Activated CD4-positive, alpha-beta memory T cell treated with anti-CD3 and anti-CD28 coated beads for 36 hours (primary cell): ENCODE measurements at regions not wholly inside any gene's neighbourhood (a gene's known extent, or its start where the extent isn't known, plus 50 kb on each side); places are given as distances from the start of the nearest gene placed in this dataset.

Experiments
- CTCF ChIA-PET: fragments of 350-600 bp; sonication (Branson Sonifier 250); formaldehyde crosslinking; loops from one replicate; lab custom pipeline; 2021; ENCODE audit warnings: antibody characterized with exemption, inconsistent platforms; lab: Charles Lee
- POLR2A ChIA-PET: fragments of 350-600 bp; sonication (Branson Sonifier 250); formaldehyde crosslinking; loops from one replicate; lab custom pipeline; 2021; ENCODE audit warnings: antibody characterized with exemption; lab: Charles Lee
- DNase-seq: peaks from one replicate; pipeline ENCODE4 v3.0.0-alpha.2; 2020
- H3K27ac Mint-ChIP-seq: one replicate; pipeline ENCODE4 v1.8.0; 2021; ENCODE audit warnings: mixed read lengths
- H3K27me3 Mint-ChIP-seq: one replicate; pipeline ENCODE4 v1.8.0; 2021; ENCODE audit warnings: mixed read lengths
- H3K36me3 Mint-ChIP-seq: one replicate; pipeline ENCODE4 v1.8.0; 2021; ENCODE audit warnings: mixed read lengths
- H3K4me1 Mint-ChIP-seq: one replicate; pipeline ENCODE4 v1.8.0; 2021; ENCODE audit warnings: low read depth, mixed read lengths
- H3K4me3 Mint-ChIP-seq: one replicate; pipeline ENCODE4 v1.8.0; 2021; ENCODE audit warnings: mild to moderate bottlenecking, mixed read lengths
- H3K9me3 Mint-ChIP-seq: one replicate; pipeline ENCODE4 v1.8.0; 2021; ENCODE audit warnings: mixed read lengths
- intact Hi-C: fragments of 100-400 bp; cut with micrococcal nuclease; formaldehyde crosslinking; loops from one replicate; pipeline ENCODE4 v1.15.1; 2023

- intact Hi-C loops, result no loop called here
- no peak for DNase-seq
- Mint-ChIP-seq H3K4me3 (no peak overlapping the region), H3K36me3 (no peaks in the 10 kb centered on the region), H3K27ac (no peak overlapping the region), H3K27me3 (peaks cover 10% of the 10 kb centered on the region), H3K4me1 (no peaks in the 10 kb centered on the region), H3K9me3 (no peaks in the 10 kb centered on the region)
- POLR2A ChIA-PET, result no interaction called here
- CTCF ChIA-PET, result no interaction called here
These were observed 105.1 kb downstream of the RDH14 start for GRCh38 chr2:18455236-18455862.

DNA sequence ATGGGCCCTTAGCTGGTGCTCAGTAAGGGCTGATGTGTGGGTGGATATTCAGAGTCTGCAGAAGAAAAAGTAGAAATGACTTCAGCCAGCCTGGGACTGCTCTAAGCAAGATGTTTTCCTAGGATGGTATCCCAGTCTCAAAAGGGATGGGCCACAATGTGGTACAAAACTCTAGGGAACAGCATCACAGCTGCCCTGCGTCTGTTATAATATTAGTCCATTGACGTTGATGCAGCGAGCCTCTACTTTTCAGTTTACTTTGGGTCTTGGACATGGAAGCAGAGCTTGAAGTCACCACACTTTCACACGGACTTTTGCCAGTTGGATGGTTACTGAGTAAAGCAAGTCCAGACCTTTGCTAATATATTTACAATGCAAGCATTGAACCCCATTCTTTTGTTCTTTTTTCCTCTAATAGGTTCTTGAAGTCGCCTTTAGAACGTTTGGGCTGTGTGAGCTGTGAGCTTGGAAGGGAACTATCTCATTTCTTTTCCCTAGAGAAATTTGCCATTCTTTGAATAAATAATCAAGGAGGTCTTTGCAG, 105.7 kb downstream of the RDH14 start:
- DNase-seq, result no peak
- Mint-ChIP-seq H3K9me3 (no peaks in the 10 kb centered on the region), H3K27ac (no peak overlapping the region), H3K36me3 (no peaks in the 10 kb centered on the region), H3K4me1 (no peaks in the 10 kb centered on the region), H3K4me3 (no peak overlapping the region), H3K27me3 (peaks cover 10% of the 10 kb centered on the region)
- ChIA-PET CTCF (no interaction called here), POLR2A (no interaction called here)
- intact Hi-C loops, result no loop called here

GRCh38 chr2:18446715-18447114, 113.7 kb downstream of the RDH14 start:
- ChIA-PET CTCF (no interaction called here), POLR2A (no interaction called here)
- H3K27ac Mint-ChIP-seq, result no peak overlapping the region
- no peaks in the 10 kb centered on the region for H3K36me3 Mint-ChIP-seq
- intact Hi-C loops, result no loop called here
- DNase-seq, result no peak
- no peak overlapping the region for H3K4me3 Mint-ChIP-seq
- H3K4me1 Mint-ChIP-seq, result no peaks in the 10 kb centered on the region
- no peaks in the 10 kb centered on the region for H3K9me3 Mint-ChIP-seq
- H3K27me3 Mint-ChIP-seq, result peaks cover 9% of the 10 kb centered on the region

GRCh38 chr2:18445433-18446320, 114.8 kb downstream of the RDH14 start:
- H3K9me3 Mint-ChIP-seq, result no peaks in the 10 kb centered on the region
- POLR2A ChIA-PET, result no interaction called here

GRCh38 chr2:18444806-18445205, 115.6 kb downstream of the RDH14 start:
- ChIA-PET CTCF (interaction anchor here (0.5 kb wide), 1 partner anchor 1628 kb away, joined by 3 read pairs; no protein-coding TSS in a partner anchor), POLR2A (no interaction called here)
- Mint-ChIP-seq H3K9me3 (no peaks in the 10 kb centered on the region), H3K36me3 (no peaks in the 10 kb centered on the region), H3K27me3 (peaks cover 8% of the 10 kb centered on the region), H3K4me1 (no peaks in the 10 kb centered on the region), H3K4me3 (no peak overlapping the region), H3K27ac (no peak overlapping the region)
- DNase-seq, result no peak
- intact Hi-C loops, result no loop called here

More at GRCh38 chr2:18445433-18446320, 114.8 kb downstream of the RDH14 start:
- CTCF ChIA-PET, result no interaction called here
- Mint-ChIP-seq H3K27me3 (peaks cover 9% of the 10 kb centered on the region), H3K4me1 (no peaks in the 10 kb centered on the region), H3K4me3 (no peak overlapping the region), H3K36me3 (no peaks in the 10 kb centered on the region), H3K27ac (no peak overlapping the region)
- no peak for DNase-seq
- intact Hi-C loops, result no loop called here

DNA sequence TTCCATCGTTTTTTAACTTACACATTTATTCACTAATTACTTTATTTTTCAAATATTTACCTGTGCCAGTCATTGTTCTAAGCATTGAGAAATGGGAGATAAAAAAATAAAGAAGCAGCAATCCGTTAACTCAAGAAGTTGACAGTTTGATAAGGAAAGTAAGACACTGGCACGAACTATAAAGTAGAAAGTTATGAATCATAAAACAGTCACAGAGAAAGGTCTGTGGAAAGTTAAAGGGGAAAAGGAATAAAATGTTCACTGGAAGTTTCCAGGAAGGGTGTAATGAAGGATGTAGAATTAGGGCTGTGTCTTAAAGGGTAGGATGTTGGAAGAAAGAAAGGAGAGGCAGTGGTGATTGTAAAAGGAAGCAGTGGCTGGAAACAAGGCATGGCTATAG, 118.9 kb downstream of the RDH14 start:
- Mint-ChIP-seq H3K27me3 (peaks cover 8% of the 10 kb centered on the region), H3K36me3 (no peaks in the 10 kb centered on the region), H3K27ac (no peak overlapping the region), H3K9me3 (no peaks in the 10 kb centered on the region), H3K4me3 (no peak overlapping the region), H3K4me1 (no peaks in the 10 kb centered on the region)
- ChIA-PET CTCF (no interaction called here), POLR2A (no interaction called here)
- intact Hi-C loops, result no loop called here
- no peak for DNase-seq

- intact Hi-C loops, result no loop called here
- no peak for DNase-seq
- H3K27ac Mint-ChIP-seq, result no peak overlapping the region
- H3K4me3 Mint-ChIP-seq, result no peak overlapping the region
- POLR2A ChIA-PET, result no interaction called here
- H3K36me3 Mint-ChIP-seq, result no peaks in the 10 kb centered on the region
- H3K27me3 Mint-ChIP-seq, result peaks cover 8% of the 10 kb centered on the region
- no peaks in the 10 kb centered on the region for H3K9me3 Mint-ChIP-seq
- H3K4me1 Mint-ChIP-seq, result no peaks in the 10 kb centered on the region
- CTCF ChIA-PET, result no interaction called here
These were observed 119.7 kb downstream of the RDH14 start for GRCh38 chr2:18440777-18441176.

DNA sequence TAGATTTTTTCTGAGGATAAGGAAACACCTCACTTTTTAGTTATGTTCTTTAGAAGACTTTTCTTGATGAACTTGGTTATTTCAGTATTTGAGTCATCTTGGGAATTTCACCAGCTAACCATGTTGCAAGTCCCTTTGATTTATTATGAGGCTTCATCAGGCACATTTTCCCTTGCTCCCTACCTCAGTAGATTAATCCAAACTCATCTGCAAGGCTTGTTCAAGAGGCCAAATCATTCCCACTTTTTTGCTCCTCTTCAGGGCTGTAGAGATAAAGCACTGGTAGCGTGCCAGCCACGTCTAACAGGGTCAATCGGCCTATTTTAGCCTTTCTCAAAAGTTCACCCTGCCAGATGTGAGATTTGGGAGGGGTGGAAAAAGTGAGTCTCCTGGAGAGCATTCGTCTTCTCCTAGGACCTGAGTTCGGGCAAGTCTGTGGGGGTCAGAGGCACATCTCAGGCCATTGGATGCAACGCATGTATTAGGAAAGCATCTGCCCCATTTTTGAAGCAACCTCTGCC, 120.3 kb downstream of the RDH14 start:
- DNase-seq, result no peak
- Mint-ChIP-seq H3K27ac (no peak overlapping the region), H3K36me3 (no peaks in the 10 kb centered on the region), H3K27me3 (peaks cover 8% of the 10 kb centered on the region), H3K4me1 (no peaks in the 10 kb centered on the region), H3K9me3 (no peaks in the 10 kb centered on the region), H3K4me3 (no peak overlapping the region)
- ChIA-PET POLR2A (no interaction called here), CTCF (no interaction called here)
- intact Hi-C loops, result no loop called here

- peaks cover 8% of the 10 kb centered on the region for H3K27me3 Mint-ChIP-seq
- no peak overlapping the region for H3K4me3 Mint-ChIP-seq
- no peak overlapping the region for H3K27ac Mint-ChIP-seq
- no peaks in the 10 kb centered on the region for H3K4me1 Mint-ChIP-seq
- POLR2A ChIA-PET, result no interaction called here
- CTCF ChIA-PET, result interaction anchor here (0.7 kb wide), 1 partner anchor 1690 kb away, joined by 3 read pairs; no protein-coding TSS in a partner anchor
- H3K9me3 Mint-ChIP-seq, result no peaks in the 10 kb centered on the region
- no peak for DNase-seq
- no peaks in the 10 kb centered on the region for H3K36me3 Mint-ChIP-seq
- intact Hi-C loops, result loop anchor here (5.0 kb wide), 2 partner anchors 923 to 1428 kb away; no protein-coding TSS in a partner anchor
These were observed 120.7 kb downstream of the RDH14 start for GRCh38 chr2:18439716-18440115.

DNA sequence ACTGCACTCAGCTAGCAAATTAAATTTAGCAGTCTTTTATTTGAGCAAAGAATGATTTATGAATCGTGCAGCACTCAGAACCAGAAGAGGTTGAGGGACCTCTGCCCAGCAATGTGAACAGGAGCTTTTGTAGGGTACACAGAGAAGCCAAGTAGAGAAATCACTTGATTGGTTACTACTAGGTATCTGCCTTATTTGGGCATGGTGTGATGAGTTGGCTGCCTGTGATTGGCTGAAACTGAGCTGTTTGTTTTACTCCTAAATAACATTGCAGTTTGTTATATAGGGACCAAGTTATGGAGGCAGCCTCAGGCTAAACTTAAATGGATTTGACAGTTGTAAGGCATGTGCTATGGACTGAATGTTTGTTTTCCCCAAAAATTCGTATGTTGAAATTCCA, 122.5 kb downstream of the RDH14 start:
- DNase-seq, result no peak
- Mint-ChIP-seq H3K9me3 (no peaks in the 10 kb centered on the region), H3K4me3 (no peak overlapping the region), H3K36me3 (no peaks in the 10 kb centered on the region), H3K4me1 (no peaks in the 10 kb centered on the region), H3K27ac (no peak overlapping the region), H3K27me3 (peaks cover 8% of the 10 kb centered on the region)
- ChIA-PET CTCF (no interaction called here), POLR2A (no interaction called here)
- intact Hi-C loops, result loop anchor here (5.0 kb wide), 2 partner anchors 924 to 1429 kb away; no protein-coding TSS in a partner anchor

GRCh38 chr2:18436503-18437005, 123.9 kb downstream of the RDH14 start:
- H3K27me3 Mint-ChIP-seq, result peaks cover 1% of the 10 kb centered on the region
- no peaks in the 10 kb centered on the region for H3K36me3 Mint-ChIP-seq
- ChIA-PET POLR2A (no interaction called here), CTCF (interaction anchor here (1.6 kb wide), 1 partner anchor 11 kb away, joined by 6 read pairs; no protein-coding TSS in a partner anchor)
- intact Hi-C loops, result loop anchor here (5.0 kb wide), 2 partner anchors 926 to 1431 kb away; no protein-coding TSS in a partner anchor
- no peaks in the 10 kb centered on the region for H3K9me3 Mint-ChIP-seq
- H3K27ac Mint-ChIP-seq, result no peak overlapping the region
- no peaks in the 10 kb centered on the region for H3K4me1 Mint-ChIP-seq
- no peak for DNase-seq
- H3K4me3 Mint-ChIP-seq, result no peak overlapping the region
